ENCODE measurements at regions not wholly inside any gene's neighbourhood (a gene's known extent, or its start where the extent isn't known, plus 50 kb on each side); places are given as distances from the start of the nearest gene placed in this dataset.
"Not testable (repeated sequence)": the region's sequence is repeated elsewhere in the genome, so short reads cannot be mapped to it uniquely, and the experiment has no call there.

DNA sequence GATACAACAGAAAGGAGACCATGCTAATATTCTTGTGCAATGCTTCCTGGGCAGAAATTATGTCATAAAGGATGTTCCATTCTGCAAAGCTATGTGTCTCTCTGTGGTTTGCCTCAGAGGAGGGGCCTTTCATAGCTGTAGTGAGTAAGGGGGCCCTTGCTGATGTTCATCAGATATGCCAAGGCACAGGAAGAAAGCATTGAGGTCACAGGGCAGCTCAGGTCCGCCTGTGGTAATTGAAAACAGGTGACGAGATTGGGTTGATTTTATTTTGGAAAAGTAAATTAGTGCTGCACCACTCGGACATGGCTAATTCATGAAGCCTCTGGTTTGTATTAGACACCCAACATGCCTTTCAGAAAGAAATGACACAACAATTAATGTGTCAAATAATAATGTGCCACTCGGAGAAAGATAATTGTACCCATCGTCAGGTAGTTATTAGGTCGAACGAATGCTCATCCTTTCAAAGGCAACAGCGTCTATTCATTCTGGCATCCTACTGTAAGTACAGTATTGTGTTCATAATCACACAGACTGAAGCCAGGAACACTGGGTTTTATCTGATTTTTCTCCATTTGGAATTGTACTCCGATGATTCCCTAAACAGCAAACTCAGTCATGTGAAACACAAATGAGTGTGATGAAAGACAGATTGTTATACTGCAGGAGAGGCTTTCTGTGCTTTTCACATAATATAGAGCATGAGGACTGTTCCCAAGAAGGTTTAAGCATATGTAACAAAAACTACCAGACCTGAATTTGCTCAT is 421.6 kb upstream of the KLF12 start:
- intact Hi-C loops (cut with micrococcal nuclease), result no loop called here
- H3K27ac Mint-ChIP-seq, result no peak overlapping the region
- H3K36me3 Mint-ChIP-seq (ENCODE audit: low read depth), result no peaks in the 10 kb centered on the region
- peaks cover 2% of the 10 kb centered on the region for H3K27me3 Mint-ChIP-seq (ENCODE audit: insufficient read depth)
- H3K4me3 Mint-ChIP-seq, result no peak overlapping the region
- no peak for DNase-seq (ENCODE audit: low spot score)
- H3K4me1 Mint-ChIP-seq (ENCODE audit: low read depth), result no peaks in the 10 kb centered on the region
- no peaks in the 10 kb centered on the region for H3K9me3 Mint-ChIP-seq

DNA sequence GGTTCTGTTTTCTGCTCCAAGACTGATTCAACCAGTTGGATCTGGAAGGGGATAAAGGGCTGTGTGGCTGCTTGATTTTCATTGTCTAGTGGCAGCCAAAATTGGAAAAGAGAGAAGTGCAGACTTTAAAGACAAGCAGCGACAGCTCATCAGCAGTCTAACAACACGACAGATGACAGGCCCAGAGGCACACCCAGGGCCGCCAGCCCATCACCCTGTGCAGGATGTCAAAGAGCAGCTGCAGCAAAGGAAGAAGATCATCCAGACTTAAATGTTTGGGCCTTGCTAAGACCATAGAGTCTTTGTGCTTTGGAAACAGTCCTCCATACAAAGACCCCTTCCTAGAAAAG is 421.0 kb upstream of the KLF12 start:
- Mint-ChIP-seq H3K27me3 (ENCODE audit: insufficient read depth) (no peaks in the 10 kb centered on the region), H3K4me3 (no peak overlapping the region), H3K9me3 (no peaks in the 10 kb centered on the region), H3K27ac (no peak overlapping the region), H3K36me3 (ENCODE audit: low read depth) (no peaks in the 10 kb centered on the region), H3K4me1 (ENCODE audit: low read depth) (peaks cover 2% of the 10 kb centered on the region)
- no peak for DNase-seq (ENCODE audit: low spot score)
- intact Hi-C loops (cut with micrococcal nuclease), result no loop called here

DNA sequence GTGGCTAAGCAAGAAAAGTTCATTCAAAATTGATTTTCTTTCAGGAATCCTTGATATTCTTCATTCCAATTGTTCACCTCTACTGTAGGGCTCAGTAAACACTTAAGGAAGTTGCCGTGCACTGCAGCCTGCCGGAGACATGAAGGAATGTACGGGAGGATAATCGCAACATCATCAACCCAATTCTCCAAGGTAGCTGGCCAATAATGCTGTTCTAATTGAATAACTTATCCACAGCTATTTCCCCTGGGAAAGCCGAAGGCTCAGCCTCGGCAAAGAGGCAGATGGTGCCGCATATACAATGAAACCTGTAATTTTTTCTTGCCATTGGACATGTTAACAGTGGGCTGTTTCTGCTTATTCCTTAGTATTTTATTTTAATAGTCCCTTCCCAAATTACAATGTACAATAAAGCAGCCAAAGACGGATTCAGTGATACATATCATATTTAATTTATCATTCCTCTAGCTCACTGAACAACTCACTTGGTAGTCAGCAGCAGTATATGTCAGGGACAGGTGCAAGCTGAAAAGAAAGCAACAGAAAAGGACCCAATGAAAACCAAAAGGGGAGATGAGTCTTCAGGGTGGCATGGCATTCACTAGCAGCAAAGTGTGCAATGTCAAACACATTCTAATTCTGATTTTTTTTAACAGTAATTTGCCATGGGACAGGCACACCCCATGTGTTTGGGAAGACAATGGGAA is 420.5 kb upstream of the KLF12 start:
- H3K27me3 Mint-ChIP-seq (ENCODE audit: insufficient read depth), result no peaks in the 10 kb centered on the region
- intact Hi-C loops (cut with micrococcal nuclease), result no loop called here
- peaks cover 7% of the 10 kb centered on the region for H3K4me1 Mint-ChIP-seq (ENCODE audit: low read depth)
- DNase-seq (ENCODE audit: low spot score), result no peak
- H3K36me3 Mint-ChIP-seq (ENCODE audit: low read depth), result no peaks in the 10 kb centered on the region
- H3K27ac Mint-ChIP-seq, result no peak overlapping the region
- no peak overlapping the region for H3K4me3 Mint-ChIP-seq
- no peaks in the 10 kb centered on the region for H3K9me3 Mint-ChIP-seq

DNA sequence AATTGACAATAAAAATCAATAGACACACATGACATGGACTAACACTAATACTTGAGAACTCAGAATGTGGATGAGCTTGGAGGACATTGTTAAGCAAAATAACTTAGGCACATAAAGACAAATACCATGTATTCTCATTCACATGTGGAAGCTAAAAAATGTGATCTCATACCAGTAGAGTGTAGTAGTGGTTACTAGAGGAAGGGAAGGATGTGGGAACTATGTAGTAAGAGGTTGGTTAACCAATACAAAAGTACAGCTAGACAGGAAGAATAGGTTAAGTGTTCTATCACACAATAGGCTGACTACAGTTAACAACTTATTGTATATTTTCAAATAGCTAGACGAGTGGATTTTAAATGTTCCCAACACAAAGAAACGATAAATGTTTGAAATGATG is 415.8 kb upstream of the KLF12 start:
- H3K27ac Mint-ChIP-seq, result no peak overlapping the region
- no peak for DNase-seq (ENCODE audit: low spot score)
- no peaks in the 10 kb centered on the region for H3K36me3 Mint-ChIP-seq (ENCODE audit: low read depth)
- intact Hi-C loops (cut with micrococcal nuclease), result no loop called here
- H3K4me3 Mint-ChIP-seq, result no peak overlapping the region
- no peaks in the 10 kb centered on the region for H3K9me3 Mint-ChIP-seq
- H3K27me3 Mint-ChIP-seq (ENCODE audit: insufficient read depth), result no peaks in the 10 kb centered on the region
- H3K4me1 Mint-ChIP-seq (ENCODE audit: low read depth), result peaks cover 8% of the 10 kb centered on the region

DNA sequence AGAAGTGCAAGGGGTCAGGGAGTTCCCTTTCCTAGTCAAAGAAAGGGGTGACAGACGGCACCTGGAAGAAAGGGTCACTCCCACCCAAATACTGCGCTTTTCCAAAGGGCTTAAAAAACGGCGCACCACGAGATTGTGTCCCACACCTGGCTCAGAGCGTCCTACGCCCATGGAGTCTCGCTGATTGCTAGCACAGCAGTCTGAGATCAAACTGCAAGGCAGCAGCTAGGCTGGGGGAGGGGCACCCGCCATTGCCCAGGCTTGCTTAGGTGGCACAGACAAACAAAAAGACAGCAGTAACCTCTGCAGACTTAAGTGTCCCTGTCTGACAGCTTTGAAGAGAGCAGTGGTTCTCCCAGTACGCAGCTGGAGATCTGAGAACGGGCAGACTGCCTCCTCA is 402.4 kb upstream of the KLF12 start:
- H3K9me3 Mint-ChIP-seq; intact Hi-C loops (cut with micrococcal nuclease); H3K27me3 Mint-ChIP-seq (ENCODE audit: insufficient read depth); H3K4me1 Mint-ChIP-seq (ENCODE audit: low read depth); H3K36me3 Mint-ChIP-seq (ENCODE audit: low read depth); H3K27ac Mint-ChIP-seq; DNase-seq (ENCODE audit: low spot score); H3K4me3 Mint-ChIP-seq: not testable (repeated sequence)

DNA sequence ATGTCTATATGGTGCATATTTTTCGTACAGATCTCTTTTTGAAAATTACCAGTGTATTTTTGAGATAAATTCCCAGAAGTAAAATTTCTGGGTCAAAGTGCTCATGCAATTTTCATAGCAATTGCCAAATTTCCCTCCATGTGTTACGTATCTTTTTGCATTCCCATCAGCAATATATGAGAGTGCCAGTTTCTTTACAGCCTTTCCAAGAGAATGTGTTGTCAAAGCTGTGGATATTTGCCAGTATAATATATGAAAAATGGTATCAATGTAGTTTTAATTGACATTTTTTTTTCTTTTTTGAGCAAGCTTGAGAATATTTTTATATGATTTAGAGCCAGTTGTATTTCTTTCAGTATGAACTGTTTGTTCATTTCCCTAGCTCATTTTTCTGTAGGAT is 399.0 kb upstream of the KLF12 start:
- Mint-ChIP-seq H3K27ac (no peak overlapping the region), H3K36me3 (ENCODE audit: low read depth) (no peaks in the 10 kb centered on the region), H3K4me1 (ENCODE audit: low read depth) (no peaks in the 10 kb centered on the region), H3K4me3 (no peak overlapping the region), H3K27me3 (ENCODE audit: insufficient read depth) (no peaks in the 10 kb centered on the region), H3K9me3 (no peaks in the 10 kb centered on the region)
- intact Hi-C loops (cut with micrococcal nuclease), result no loop called here
- no peak for DNase-seq (ENCODE audit: low spot score)

DNA sequence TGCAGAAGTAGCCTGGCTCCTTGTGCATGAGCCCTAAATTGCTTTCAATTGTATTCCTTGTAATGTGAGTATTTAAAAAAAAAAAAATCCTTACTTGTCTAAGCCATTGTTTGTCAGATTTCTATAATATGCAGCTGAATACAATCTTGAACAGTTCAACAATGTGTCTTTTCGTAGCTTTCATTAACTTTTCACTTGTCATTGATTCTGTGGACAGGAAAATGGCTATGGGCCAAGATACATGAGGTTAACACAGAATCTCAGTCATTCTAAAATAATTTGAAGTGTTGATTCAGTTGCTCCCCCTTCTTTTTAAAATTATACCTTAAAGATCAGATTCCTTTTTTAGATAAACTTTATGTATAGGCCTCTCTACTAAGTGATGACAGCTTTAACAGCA is 395.8 kb upstream of the KLF12 start:
- no peaks in the 10 kb centered on the region for H3K9me3 Mint-ChIP-seq
- no peak overlapping the region for H3K4me3 Mint-ChIP-seq

DNA sequence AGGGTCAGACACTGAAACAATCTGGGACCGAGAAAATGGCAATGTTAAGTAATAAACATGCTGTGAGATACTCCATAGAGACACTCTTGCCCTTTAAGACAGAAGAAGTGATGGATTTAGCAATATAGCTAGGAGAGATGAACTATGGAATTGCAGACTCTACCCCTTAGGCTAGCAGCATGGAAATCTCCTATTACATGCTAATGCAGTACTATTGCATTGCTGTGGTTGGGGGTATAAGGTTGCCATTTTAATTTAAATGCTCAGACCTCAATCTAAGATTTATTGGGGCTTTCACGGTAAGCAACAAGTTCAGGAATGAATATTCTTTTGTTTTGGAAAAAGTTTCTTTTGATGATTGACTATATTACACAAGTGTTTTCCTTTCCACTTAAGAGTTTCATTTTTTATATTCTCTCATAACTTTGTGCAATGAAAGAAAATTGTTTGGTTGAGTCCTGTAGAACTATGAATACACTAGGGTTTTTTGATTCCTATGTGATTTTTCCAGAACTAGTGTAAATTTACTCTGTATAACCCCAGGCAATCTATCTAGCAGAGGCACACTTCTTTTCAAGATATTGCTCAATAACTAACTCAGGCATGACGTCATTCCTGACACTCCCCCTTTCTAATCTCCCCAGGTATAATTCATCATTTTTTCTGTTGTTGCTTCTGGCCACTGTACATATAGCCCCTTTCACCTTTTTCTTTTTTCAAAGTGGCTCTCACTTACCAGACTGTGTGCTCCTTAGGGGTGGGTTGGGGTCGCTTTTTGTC is 394.7 kb upstream of the KLF12 start:
- no peak overlapping the region for H3K4me3 Mint-ChIP-seq
- H3K27ac Mint-ChIP-seq, result no peak overlapping the region
- DNase-seq (ENCODE audit: low spot score), result no peak
- H3K4me1 Mint-ChIP-seq (ENCODE audit: low read depth), result no peaks in the 10 kb centered on the region
- H3K36me3 Mint-ChIP-seq (ENCODE audit: low read depth), result no peaks in the 10 kb centered on the region
- intact Hi-C loops (cut with micrococcal nuclease), result no loop called here
- no peaks in the 10 kb centered on the region for H3K27me3 Mint-ChIP-seq (ENCODE audit: insufficient read depth)
- H3K9me3 Mint-ChIP-seq, result no peaks in the 10 kb centered on the region

More for the DNA sequence above, 395.8 kb upstream of the KLF12 start:
- Mint-ChIP-seq H3K27me3 (ENCODE audit: insufficient read depth) (no peaks in the 10 kb centered on the region), H3K27ac (no peak overlapping the region), H3K36me3 (ENCODE audit: low read depth) (no peaks in the 10 kb centered on the region), H3K4me1 (ENCODE audit: low read depth) (no peaks in the 10 kb centered on the region)
- intact Hi-C loops (cut with micrococcal nuclease), result no loop called here
- DNase-seq (ENCODE audit: low spot score), result no peak

DNA sequence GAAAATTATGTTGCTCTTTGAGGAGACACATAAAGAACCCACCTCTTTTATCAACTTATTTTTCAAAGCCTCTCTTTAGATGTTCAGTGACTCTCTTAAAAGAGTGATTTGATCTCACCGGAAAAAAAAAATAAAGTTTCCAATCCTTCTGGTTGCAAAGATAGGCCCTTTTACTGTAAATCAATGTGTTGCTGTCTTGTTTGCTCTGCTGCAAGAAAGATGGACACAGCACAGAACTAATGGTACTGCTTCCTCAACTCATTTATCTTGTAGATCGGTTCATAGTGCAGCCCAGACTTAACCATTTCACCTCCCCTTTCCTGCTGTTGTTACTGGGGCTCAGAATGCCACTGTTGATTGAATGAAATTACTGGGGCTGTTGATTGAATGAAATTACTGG is 388.9 kb upstream of the KLF12 start:
- intact Hi-C loops (cut with micrococcal nuclease), result no loop called here
- no peak overlapping the region for H3K4me3 Mint-ChIP-seq
- no peaks in the 10 kb centered on the region for H3K36me3 Mint-ChIP-seq (ENCODE audit: low read depth)
- no peaks in the 10 kb centered on the region for H3K4me1 Mint-ChIP-seq (ENCODE audit: low read depth)
- no peaks in the 10 kb centered on the region for H3K9me3 Mint-ChIP-seq
- no peak for DNase-seq (ENCODE audit: low spot score)
- no peak overlapping the region for H3K27ac Mint-ChIP-seq
- peaks cover 3% of the 10 kb centered on the region for H3K27me3 Mint-ChIP-seq (ENCODE audit: insufficient read depth)

DNA sequence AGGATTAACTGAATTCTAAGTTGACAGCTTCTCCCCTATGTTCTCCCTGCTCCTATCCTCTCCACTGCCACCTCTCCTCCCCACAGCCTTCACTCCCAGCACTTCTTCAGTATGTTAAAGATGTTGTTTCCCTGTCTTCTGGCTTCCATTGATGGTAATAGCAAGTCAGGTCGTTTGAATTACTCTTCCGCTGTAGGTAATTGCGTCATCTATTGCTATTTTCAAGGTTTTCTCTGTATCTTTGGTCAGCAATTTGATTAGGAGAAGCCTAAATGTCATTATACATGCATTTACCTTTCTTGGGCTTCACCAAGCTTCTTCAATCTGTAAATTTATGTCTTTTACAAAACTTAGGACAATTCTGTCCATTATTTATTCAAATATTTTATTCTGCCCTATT is 377.3 kb upstream of the KLF12 start:
- Mint-ChIP-seq H3K9me3 (peaks cover 3% of the 10 kb centered on the region), H3K36me3 (ENCODE audit: low read depth) (no peaks in the 10 kb centered on the region), H3K27me3 (ENCODE audit: insufficient read depth) (peaks cover 2% of the 10 kb centered on the region), H3K4me1 (ENCODE audit: low read depth) (no peaks in the 10 kb centered on the region), H3K27ac (no peak overlapping the region), H3K4me3 (no peak overlapping the region)
- DNase-seq (ENCODE audit: low spot score), result no peak
- intact Hi-C loops (cut with micrococcal nuclease), result no loop called here

DNA sequence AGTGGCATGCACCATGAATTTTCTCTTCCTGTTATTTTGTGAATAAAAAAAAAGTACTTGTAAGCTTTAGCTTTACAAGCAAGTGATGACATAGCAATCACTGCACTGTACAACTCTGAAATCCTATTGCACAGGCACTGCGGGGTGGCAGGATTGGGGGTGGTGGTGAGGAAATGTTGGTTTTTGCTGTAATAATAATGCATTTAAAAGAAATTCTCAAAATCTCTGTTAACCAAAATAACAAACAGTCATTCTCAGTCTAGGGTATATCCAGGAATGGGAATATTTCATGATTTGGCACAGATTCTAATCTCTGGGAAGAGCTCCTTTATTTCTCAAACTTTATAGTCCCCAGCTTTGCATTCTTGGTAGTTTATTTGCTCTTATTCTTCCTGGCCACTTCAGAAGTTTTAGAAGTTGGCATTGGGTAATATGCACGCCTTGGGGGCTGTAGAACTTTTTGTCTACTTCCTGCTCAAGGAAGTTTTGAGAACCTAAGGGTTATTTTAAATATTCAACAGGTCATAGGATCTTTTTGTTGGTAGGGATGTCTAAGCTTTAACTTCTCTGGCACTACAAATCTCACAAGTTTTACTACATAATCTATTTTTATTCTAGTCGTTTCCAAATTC is 353.0 kb upstream of the KLF12 start:
- H3K36me3 Mint-ChIP-seq (ENCODE audit: low read depth), result no peaks in the 10 kb centered on the region
- H3K4me3 Mint-ChIP-seq, result no peak overlapping the region
- peaks cover 3% of the 10 kb centered on the region for H3K9me3 Mint-ChIP-seq
- H3K27ac Mint-ChIP-seq, result no peak overlapping the region
- intact Hi-C loops (cut with micrococcal nuclease), result no loop called here
- no peaks in the 10 kb centered on the region for H3K4me1 Mint-ChIP-seq (ENCODE audit: low read depth)
- DNase-seq (ENCODE audit: low spot score), result no peak
- H3K27me3 Mint-ChIP-seq (ENCODE audit: insufficient read depth), result peaks cover 1% of the 10 kb centered on the region

DNA sequence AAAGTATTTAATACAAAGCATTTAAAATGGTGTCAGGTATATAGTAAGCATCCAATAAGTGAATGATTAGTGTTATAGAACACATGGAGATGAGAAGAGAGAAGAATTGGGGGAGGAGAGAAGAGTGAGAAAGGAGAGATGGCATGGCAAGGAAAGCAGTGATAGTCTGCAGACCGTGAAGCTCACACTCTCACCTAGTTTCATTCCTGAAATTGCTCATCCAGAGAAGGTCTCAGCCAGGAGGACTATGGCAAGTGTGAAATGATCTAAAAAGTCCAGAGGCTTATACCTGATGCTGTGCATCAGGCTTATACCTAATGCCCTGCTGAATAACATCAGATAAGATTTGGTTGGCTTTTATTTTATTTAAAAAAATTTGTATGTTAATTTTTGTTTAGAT is 351.6 kb upstream of the KLF12 start:
- intact Hi-C loops (cut with micrococcal nuclease), result no loop called here
- H3K27ac Mint-ChIP-seq, result no peak overlapping the region
- no peak overlapping the region for H3K4me3 Mint-ChIP-seq
- no peaks in the 10 kb centered on the region for H3K4me1 Mint-ChIP-seq (ENCODE audit: low read depth)
- H3K27me3 Mint-ChIP-seq (ENCODE audit: insufficient read depth), result peaks cover 1% of the 10 kb centered on the region
- peaks cover 3% of the 10 kb centered on the region for H3K9me3 Mint-ChIP-seq
- no peak for DNase-seq (ENCODE audit: low spot score)
- H3K36me3 Mint-ChIP-seq (ENCODE audit: low read depth), result no peaks in the 10 kb centered on the region

DNA sequence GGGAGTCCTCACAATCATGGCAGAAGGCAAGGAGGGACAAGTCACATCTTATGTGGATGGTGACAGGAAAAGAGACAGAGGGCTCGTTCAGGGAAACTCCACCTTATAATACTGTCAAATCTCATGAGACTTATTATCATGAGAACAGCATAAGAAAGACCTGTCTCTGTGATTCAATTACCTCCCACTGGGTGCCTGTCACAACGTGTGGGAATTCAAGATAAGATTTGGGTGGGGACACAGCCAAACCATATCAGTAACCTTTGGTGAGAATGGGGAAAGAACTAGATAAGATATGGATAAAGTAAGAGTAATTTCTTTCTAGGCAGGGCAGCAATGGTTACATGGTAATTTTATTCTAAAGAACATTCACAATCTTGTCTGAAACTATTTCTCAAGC is 344.9 kb upstream of the KLF12 start:
- DNase-seq (ENCODE audit: low spot score), result no peak
- Mint-ChIP-seq H3K4me3 (no peak overlapping the region), H3K27ac (no peak overlapping the region), H3K4me1 (ENCODE audit: low read depth) (no peaks in the 10 kb centered on the region), H3K27me3 (ENCODE audit: insufficient read depth) (no peaks in the 10 kb centered on the region), H3K9me3 (no peaks in the 10 kb centered on the region), H3K36me3 (ENCODE audit: low read depth) (no peaks in the 10 kb centered on the region)
- intact Hi-C loops (cut with micrococcal nuclease), result no loop called here
